GM21526 (cell line): ENCODE measurements at regions not wholly inside any gene's neighbourhood (a gene's known extent, or its start where the extent isn't known, plus 50 kb on each side); places are given as distances from the start of the nearest gene placed in this dataset.

Experiments used
- ATAC-seq: cut with Tn5 transposase; IDR thresholded peaks from one replicate; pipeline ENCODE4 v1.9.1; 2021; ENCODE audit warnings: moderate library complexity; ENCODE audit not compliant: unreplicated experiment, low FRiP score

GRCh38 chr6:43986177-43986825 lies 141.0 kb downstream of the MRPL14 start:
- no peak for ATAC-seq

GRCh38 chr6:43985329-43985728 lies 141.9 kb downstream of the MRPL14 start:
- ATAC-seq = no peak

GRCh38 chr6:43984442-43985321 lies 142.6 kb downstream of the MRPL14 start:
- no peak for ATAC-seq

GRCh38 chr6:43983632-43984031 lies 143.6 kb downstream of the MRPL14 start:
- no peak for ATAC-seq

- no peak for ATAC-seq
Measured at GRCh38 chr6:43983191-43983590, 144.1 kb downstream of the MRPL14 start.

GRCh38 chr6:43982084-43982625 lies 145.1 kb downstream of the MRPL14 start:
- ATAC-seq = no peak

GRCh38 chr6:43981363-43981990 lies 145.8 kb downstream of the MRPL14 start:
- ATAC-seq = no peak

- no peak for ATAC-seq
Measured at GRCh38 chr6:43980004-43980795, 147.1 kb downstream of the MRPL14 start.

GRCh38 chr6:43979525-43979924 lies 147.7 kb downstream of the MRPL14 start:
- no peak for ATAC-seq

- no peak for ATAC-seq
Measured at GRCh38 chr6:43978473-43979346, 148.5 kb downstream of the MRPL14 start.

GRCh38 chr6:43977404-43978111 lies 149.7 kb downstream of the MRPL14 start:
- no peak for ATAC-seq

- ATAC-seq = no peak
Measured at GRCh38 chr6:43976706-43977403, 150.4 kb downstream of the MRPL14 start.

GRCh38 chr6:43974643-43975230 lies 152.5 kb downstream of the MRPL14 start:
- ATAC-seq = no peak

- no peak for ATAC-seq
Measured at GRCh38 chr6:43973357-43973756, 153.9 kb downstream of the MRPL14 start.

GRCh38 chr6:43972913-43973300 lies 154.3 kb downstream of the MRPL14 start:
- ATAC-seq = no peak

- no peak for ATAC-seq
Measured at GRCh38 chr6:43972179-43972912, 154.9 kb downstream of the MRPL14 start.

- no peak for ATAC-seq
Measured at GRCh38 chr6:43971776-43972126, 155.5 kb downstream of the MRPL14 start.
